Uterus (tissue), 2 donors: ENCODE measurements at regions not wholly inside any gene's neighbourhood (a gene's known extent, or its start where the extent isn't known, plus 50 kb on each side); places are given as distances from the start of the nearest gene placed in this dataset.

ENCODE experiments used
- POLR2A ChIP-seq, 2 donors: fragments of 450-650 bp; IDR thresholded peaks; one replicate each; pipeline ENCODE4 v1.6.1; 2016; ENCODE audit warnings: antibody characterized with exemption in 2 of 2, mild to moderate bottlenecking in 1 of 2, moderate library complexity in 1 of 2
- TF ChIP-seq, protein P1 (sequence below), 4 experiments: fragments of 200-600 bp in 2 of 4; fragments of 450-650 bp in 2 of 4; sonication (generic) in 2 of 4; IDR thresholded peaks; one replicate each; pipeline ENCODE4 v1.5.1; 2016 to 2019; ENCODE audit warnings: antibody characterized with exemption in 4 of 4, mild to moderate bottlenecking in 2 of 4, moderate library complexity in 1 of 4

DNA sequence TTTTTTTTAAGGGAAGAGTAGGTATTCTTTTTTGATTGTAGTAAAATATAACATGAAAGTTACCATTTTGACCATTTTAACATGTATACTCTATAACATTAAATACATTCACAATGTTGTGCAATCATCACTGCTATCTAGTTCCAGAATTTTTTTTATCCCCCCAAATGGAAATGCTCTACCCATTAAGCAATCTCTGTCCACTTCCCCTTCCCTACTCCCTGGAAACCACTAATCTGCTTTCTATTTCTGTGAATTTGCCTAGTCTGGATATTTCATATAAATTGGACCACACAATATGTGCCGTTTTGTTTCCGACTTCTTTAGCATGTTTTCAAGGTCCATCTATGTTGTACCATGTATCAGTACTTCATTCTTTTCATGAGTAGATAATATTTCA lies 429.5 kb downstream of the TLE1 start:
- TF ChIP-seq, protein P1, sequence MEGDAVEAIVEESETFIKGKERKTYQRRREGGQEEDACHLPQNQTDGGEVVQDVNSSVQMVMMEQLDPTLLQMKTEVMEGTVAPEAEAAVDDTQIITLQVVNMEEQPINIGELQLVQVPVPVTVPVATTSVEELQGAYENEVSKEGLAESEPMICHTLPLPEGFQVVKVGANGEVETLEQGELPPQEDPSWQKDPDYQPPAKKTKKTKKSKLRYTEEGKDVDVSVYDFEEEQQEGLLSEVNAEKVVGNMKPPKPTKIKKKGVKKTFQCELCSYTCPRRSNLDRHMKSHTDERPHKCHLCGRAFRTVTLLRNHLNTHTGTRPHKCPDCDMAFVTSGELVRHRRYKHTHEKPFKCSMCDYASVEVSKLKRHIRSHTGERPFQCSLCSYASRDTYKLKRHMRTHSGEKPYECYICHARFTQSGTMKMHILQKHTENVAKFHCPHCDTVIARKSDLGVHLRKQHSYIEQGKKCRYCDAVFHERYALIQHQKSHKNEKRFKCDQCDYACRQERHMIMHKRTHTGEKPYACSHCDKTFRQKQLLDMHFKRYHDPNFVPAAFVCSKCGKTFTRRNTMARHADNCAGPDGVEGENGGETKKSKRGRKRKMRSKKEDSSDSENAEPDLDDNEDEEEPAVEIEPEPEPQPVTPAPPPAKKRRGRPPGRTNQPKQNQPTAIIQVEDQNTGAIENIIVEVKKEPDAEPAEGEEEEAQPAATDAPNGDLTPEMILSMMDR (IDR thresholded peaks at IDR 0.05) = no peak
- TF ChIP-seq POLR2A (IDR thresholded peaks at IDR 0.05) = no peak
